ENCODE measurements at regions not wholly inside any gene's neighbourhood (a gene's known extent, or its start where the extent isn't known, plus 50 kb on each side); places are given as distances from the start of the nearest gene placed in this dataset.

DNA sequence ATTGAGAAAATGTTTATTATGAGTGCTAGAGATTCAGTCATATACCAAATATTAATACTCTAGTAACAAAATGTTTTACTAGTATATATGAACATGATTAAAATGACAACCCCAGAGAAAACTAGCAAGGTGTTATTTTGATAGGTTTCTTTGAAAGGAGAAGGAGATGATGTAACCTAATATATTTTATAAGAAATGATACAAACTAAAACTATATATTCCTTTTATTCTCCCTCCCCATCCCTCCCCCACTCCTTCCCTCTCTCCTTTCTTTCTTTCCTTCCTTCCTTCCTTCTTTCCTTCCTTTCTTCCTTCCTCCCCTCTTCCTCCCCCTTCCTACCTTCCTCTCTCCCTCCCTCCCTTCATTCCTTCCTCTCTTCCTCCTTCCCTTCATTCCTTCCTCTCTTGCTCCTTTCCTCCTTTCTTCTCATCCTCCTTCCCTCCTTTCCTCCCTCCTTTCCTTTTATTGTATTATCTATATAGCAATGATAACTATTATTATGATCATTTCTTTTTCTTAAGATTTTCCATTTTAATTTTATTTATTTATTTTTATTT lies 215.3 kb upstream of the MEF2C start:
- no peak for DNase-seq (ENCODE audit: low spot score in 2 of 2)
- intact Hi-C loops (cut with DNase I; ENCODE audit: low total_unique reads), result no loop called here
- TF ChIP-seq POLR2A (IDR thresholded peaks at IDR 0.05) (no peak), CTCF (IDR thresholded peaks at IDR 0.05) (no peak)
- no peak overlapping the region for H3K4me3 ChIP-seq (ENCODE audit: low read depth, poor library complexity, severe bottlenecking)

GRCh38 chr5:89097103-89097502 lies 214.1 kb upstream of the MEF2C start:
- no peak overlapping the region for H3K4me3 ChIP-seq (ENCODE audit: low read depth, poor library complexity, severe bottlenecking)
- 56 to 58% methylated on average over 3 of the region's 3 CpGs for WGBS, 2 donors
- DNase-seq (ENCODE audit: low spot score in 2 of 2), result no peak
- intact Hi-C loops (cut with DNase I; ENCODE audit: low total_unique reads), result no loop called here
- TF ChIP-seq CTCF (IDR thresholded peaks at IDR 0.05) (no peak), POLR2A (IDR thresholded peaks at IDR 0.05) (no peak)

- TF ChIP-seq CTCF (IDR thresholded peaks at IDR 0.05) (no peak), POLR2A (IDR thresholded peaks at IDR 0.05) (no peak)
- intact Hi-C loops (cut with DNase I; ENCODE audit: low total_unique reads), result no loop called here
- WGBS, 2 donors, result 95 to 100% methylated on average over 2 of the region's 2 CpGs
- DNase-seq (ENCODE audit: low spot score in 2 of 2), result no peak
- H3K4me3 ChIP-seq (ENCODE audit: low read depth, poor library complexity, severe bottlenecking), result no peak overlapping the region
Observed at GRCh38 chr5:89095341-89095740, 212.4 kb upstream of the MEF2C start.

DNA sequence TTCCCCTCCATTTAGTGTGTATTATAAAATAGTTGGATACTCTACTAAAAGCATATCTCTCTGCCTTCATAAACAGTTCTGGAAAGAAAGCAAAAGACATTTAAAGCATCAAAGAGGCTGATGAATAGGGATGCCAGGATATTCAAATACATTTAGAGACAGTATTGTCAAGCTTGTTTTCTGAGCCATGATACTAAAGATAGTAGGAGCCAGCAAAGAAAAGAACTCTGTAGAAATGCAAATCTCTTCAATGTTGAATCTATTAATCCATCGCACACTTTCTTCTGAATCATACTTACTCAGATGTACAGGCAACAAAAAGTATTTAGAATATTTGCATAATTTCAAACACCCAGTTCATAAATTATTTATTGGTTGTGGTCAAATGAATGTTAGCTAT lies 207.1 kb upstream of the MEF2C start:
- intact Hi-C loops (cut with DNase I; ENCODE audit: low total_unique reads), result no loop called here
- TF ChIP-seq CTCF (IDR thresholded peaks at IDR 0.05) (no peak), POLR2A (IDR thresholded peaks at IDR 0.05) (no peak)
- 65 to 73% methylated on average over 1 of the region's 1 CpG for WGBS, 2 donors
- DNase-seq (ENCODE audit: low spot score in 2 of 2), result no peak
- no peak overlapping the region for H3K4me3 ChIP-seq (ENCODE audit: low read depth, poor library complexity, severe bottlenecking)

DNA sequence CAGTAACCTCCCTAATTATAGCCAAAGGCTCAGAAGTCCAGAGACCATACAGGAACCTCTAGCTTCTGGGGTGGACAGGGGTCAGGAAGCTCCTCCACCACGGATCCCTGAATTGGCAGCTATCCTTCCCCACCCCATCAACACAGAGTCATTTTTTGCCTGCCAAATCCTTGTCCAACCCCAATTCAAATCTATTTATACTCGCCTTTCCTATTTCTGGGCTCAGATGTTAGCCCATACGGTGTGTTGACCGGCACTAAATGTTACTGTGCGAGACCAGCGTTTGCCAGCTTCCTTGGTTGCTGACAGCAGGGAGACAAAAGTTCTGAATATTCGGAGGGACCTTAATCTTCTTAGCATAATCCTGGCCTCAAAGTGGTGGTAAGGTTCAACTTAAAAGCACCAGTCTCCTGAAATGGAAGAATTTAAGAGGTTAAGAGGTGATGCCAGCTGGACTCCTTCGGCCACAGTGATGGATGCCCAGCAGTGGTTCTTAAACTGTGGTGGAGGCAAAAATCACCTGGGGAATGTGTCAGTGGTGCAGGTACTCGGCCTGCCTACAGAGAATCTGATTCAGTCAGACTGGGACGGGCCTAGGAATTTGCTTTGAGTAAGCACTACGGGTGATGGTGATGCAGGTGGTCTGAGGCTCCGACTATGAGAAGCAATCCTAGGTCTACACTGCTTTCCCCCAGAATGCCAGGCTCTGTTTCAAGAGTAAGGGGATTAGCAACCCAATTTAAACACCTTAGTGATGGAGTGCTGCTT lies 204.8 kb upstream of the MEF2C start:
- 76 to 81% methylated on average over 12 of the region's 12 CpGs for WGBS, 2 donors
- TF ChIP-seq POLR2A (IDR thresholded peaks at IDR 0.05) (no peak), CTCF (IDR thresholded peaks at IDR 0.05) (no peak)
- no peak for DNase-seq (ENCODE audit: low spot score in 2 of 2)
- intact Hi-C loops (cut with DNase I; ENCODE audit: low total_unique reads), result no loop called here
- H3K4me3 ChIP-seq (ENCODE audit: low read depth, poor library complexity, severe bottlenecking), result no peak overlapping the region

- WGBS, 2 donors, result 62 to 71% methylated on average over 2 of the region's 2 CpGs
- intact Hi-C loops (cut with DNase I; ENCODE audit: low total_unique reads), result no loop called here
- DNase-seq (ENCODE audit: low spot score in 2 of 2), result no peak
- H3K4me3 ChIP-seq (ENCODE audit: low read depth, poor library complexity, severe bottlenecking), result no peak overlapping the region
- TF ChIP-seq CTCF (IDR thresholded peaks at IDR 0.05) (no peak), POLR2A (IDR thresholded peaks at IDR 0.05) (no peak)
Observed at GRCh38 chr5:89087128-89087527, 204.1 kb upstream of the MEF2C start.
